D721Med (cell line): ENCODE measurements at regions not wholly inside any gene's neighbourhood (a gene's known extent, or its start where the extent isn't known, plus 50 kb on each side); places are given as distances from the start of the nearest gene placed in this dataset.

Experiments used
- DNase-seq: peaks from one replicate; pipeline ENCODE4 v3.0.0; 2011; ENCODE audit warnings: low spot score; ENCODE audit not compliant: insufficient read length
- FAIRE-seq: peaks from 2 replicates; lab custom pipeline; 2011; peaks lifted over from hg19 to GRCh38; lab: Jason Lieb, UNC
- CTCF ChIP-seq: IDR thresholded peaks from 2 replicates; pipeline ENCODE4 v1.5.1; 2012; ENCODE audit warnings: mild to moderate bottlenecking, control low read depth; ENCODE audit not compliant: insufficient read depth; ENCODE audit errors: missing control alignments

DNA sequence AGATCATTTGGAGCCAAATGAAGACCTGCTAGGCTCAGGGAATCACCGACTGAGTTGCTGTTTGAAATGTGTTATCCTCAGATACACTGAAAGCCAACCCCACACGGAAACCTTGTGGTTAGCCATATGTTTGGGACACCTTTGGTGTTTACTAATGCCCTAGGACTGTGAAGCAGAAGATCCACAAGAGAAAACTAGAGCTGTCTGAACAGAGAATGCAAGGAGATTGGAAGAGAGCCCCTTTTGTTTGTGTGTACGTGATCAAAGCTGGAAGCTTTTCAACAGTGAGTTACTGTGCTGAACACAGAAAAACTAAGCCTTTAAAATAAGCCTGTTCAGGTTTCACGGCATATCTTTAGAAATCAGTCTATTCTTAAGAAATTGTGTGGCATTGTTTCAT, 908.2 kb upstream of the ADGRL2 start:
- no peak for TF ChIP-seq CTCF
- no peak for FAIRE-seq
- DNase-seq = no peak

DNA sequence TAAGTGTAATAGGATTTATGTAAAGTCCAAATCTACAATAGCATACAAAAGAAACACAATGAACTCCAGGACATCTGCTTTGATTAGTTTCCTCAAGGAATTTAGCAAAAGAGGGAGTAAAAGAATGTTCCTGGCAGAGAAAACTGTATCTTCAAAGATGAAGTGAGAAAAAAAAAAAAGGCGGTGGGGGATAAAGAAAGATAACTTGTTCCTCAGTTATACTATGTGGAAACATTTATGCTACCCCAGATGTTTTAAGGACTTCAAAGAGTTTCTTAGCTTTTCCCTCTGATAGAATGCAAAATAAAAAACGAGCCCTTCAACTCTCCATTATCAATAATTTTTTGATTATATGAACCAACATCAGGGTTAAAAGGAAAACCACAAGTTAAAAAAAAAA, 908.9 kb upstream of the ADGRL2 start:
- no peak for TF ChIP-seq CTCF
- no peak for DNase-seq
- no peak for FAIRE-seq

DNA sequence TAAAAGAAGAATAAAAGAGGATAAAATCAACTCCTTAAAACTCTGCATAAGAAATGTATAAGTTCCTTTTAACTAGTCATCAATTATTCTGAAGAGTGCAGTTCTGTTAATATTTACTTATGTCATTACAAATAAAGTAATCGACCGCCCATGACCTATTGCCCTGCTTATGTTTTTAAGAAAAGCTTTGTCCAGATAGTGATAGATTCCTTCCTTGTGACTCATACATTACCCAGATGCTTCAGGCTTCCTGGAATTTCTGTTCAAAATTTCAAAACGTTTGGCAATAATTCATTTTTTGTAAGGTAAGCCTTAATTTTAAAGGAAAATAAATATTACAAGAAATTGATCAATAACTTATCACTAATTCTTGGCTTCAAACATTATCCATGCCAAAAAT, 918.2 kb upstream of the ADGRL2 start:
- TF ChIP-seq CTCF = no peak
- no peak for FAIRE-seq
- DNase-seq = no peak

DNA sequence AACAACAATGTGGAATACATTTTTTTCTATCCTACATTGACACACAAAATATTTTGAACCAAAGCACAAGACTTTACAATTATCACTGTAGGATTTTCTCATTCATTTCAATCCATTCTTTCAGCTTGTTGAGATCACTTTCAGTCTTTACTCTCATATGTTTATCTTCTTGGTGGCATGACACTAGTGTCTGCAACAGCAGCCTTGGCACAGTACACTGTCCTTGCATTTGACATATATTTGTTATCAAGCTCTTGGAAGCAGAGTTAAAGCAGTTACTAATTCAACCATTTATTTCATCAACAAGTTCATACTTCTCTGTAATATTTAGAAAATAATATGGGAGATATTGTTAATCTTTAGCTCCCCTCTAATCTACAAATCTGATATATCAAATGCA, 922.4 kb upstream of the ADGRL2 start:
- no peak for TF ChIP-seq CTCF
- FAIRE-seq (no peak), DNase-seq (no peak)

- FAIRE-seq = no peak
- no peak for TF ChIP-seq CTCF
- no peak for DNase-seq
Measured at GRCh38 chr1:80876035-80876434, 924.7 kb upstream of the ADGRL2 start.

- TF ChIP-seq CTCF = no peak
- FAIRE-seq (no peak), DNase-seq (no peak)
Measured at GRCh38 chr1:80869299-80869698, 931.4 kb upstream of the ADGRL2 start.

GRCh38 chr1:80847904-80848303, 952.8 kb upstream of the ADGRL2 start:
- TF ChIP-seq CTCF = no peak
- FAIRE-seq (no peak), DNase-seq (no peak)
